Body of pancreas (tissue), 4 donors: ENCODE measurements at regions not wholly inside any gene's neighbourhood (a gene's known extent, or its start where the extent isn't known, plus 50 kb on each side); places are given as distances from the start of the nearest gene placed in this dataset.

Source experiments
- ATAC-seq: fragments of 150-250 bp; one replicate; pipeline ENCODE4 v1.9.1; 2016
- DNase-seq, 4 donors: peaks; one replicate each; pipeline ENCODE4 v3.0.0-alpha.2; 2019
- H3K27ac ChIP-seq, 4 donors: fragments of 200-600 bp; sonication (generic); 1 replicate in 3 of 4; 2 replicates in 1 of 4; pipeline versions ENCODE4 v1.5.1 to v1.6.1; 2016 to 2019; ENCODE audit warnings: mild to moderate bottlenecking in 1 of 4, mixed read lengths in 1 of 4, moderate library complexity in 1 of 4
- H3K27me3 ChIP-seq, 2 donors: fragments of 200-600 bp; sonication (generic); one replicate each; pipeline ENCODE4 v1.6.0; 2016; ENCODE audit warnings: mild to moderate bottlenecking in 1 of 2
- H3K36me3 ChIP-seq, 2 donors: fragments of 200-600 bp; sonication (generic); replicated peaks in 1 of 2; 2 replicates each; pipeline ENCODE4 v1.5.1; 2016; ENCODE audit warnings: low read depth in 2 of 2; ENCODE audit not compliant: insufficient read depth in 1 of 2
- H3K4me1 ChIP-seq: fragments of 200-600 bp; sonication (generic); one replicate; pipeline ENCODE4 v1.6.0; 2016
- H3K4me3 ChIP-seq, 2 donors: fragments of 200-600 bp; sonication (generic); 1 replicate in 1 of 2; 2 replicates in 1 of 2; pipeline ENCODE4 v1.5.1; 2016 to 2019
- H3K9me3 ChIP-seq, 3 donors: fragments of 200-600 bp; sonication (generic); 1 replicate in 2 of 3; 2 replicates in 1 of 3; pipeline ENCODE4 v1.5.1; 2016
- POLR2A ChIP-seq, 3 donors: fragments of 450-650 bp; IDR thresholded peaks; one replicate each; pipeline ENCODE4 v1.6.1; 2016; ENCODE audit warnings: antibody characterized with exemption in 3 of 3, mild to moderate bottlenecking in 2 of 3
- WGBS, 2 donors: methylation state at CpG; one replicate each; pipeline ENCODE4 v1.1.5; 2017; 5-methylcytosine and 5-hydroxymethylcytosine counted together
- intact Hi-C: fragments of 100-400 bp; cut with DNase I; formaldehyde crosslinking; loops from one replicate; pipeline ENCODE4 v1.15.1; 2023
- TF ChIP-seq, protein P1 (sequence below), 7 experiments: fragments of 450-650 bp in 4 of 7; fragments of 200-600 bp in 3 of 7; sonication (generic) in 3 of 7; IDR thresholded peaks; one replicate each; pipeline ENCODE4 v1.5.1; 2016 to 2019; ENCODE audit warnings: antibody characterized with exemption in 7 of 7

DNA sequence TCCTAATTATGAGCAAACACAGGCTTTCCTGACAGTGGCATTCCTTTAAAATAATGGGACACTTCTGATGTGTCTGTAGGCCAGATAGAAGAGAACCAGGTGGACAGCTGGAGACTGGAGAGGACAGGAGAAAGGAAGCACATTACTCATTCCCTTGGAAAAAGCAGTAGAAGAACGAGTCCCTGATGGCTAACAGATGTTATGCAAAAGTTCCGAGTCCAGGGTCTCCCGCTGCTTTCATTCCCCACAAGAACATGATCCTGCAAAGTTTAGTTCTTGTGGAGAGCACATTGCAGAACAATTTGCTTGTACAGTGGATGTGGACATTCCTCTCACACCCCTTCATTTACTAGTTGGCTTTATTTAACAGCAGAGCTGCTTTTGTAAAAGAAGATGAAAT lies 137.6 kb downstream of the GPAM start:
- H3K9me3 ChIP-seq, result no peaks in the 10 kb centered on the region
- WGBS, 2 donors, result 53 to 67% methylated on average over 3 of the region's 3 CpGs
- H3K27me3 ChIP-seq, result no peaks in the 10 kb centered on the region
- no peak for ATAC-seq
- no peaks in the 10 kb centered on the region for H3K4me1 ChIP-seq
- intact Hi-C loops, result no loop called here
- H3K4me3 ChIP-seq, result no peak overlapping the region
- DNase-seq, result no peak
- no peaks in the 10 kb centered on the region for H3K36me3 ChIP-seq
- no peak overlapping the region for H3K27ac ChIP-seq
- TF ChIP-seq POLR2A (IDR thresholded peaks at IDR 0.05), result no peak
- TF ChIP-seq, protein P1, sequence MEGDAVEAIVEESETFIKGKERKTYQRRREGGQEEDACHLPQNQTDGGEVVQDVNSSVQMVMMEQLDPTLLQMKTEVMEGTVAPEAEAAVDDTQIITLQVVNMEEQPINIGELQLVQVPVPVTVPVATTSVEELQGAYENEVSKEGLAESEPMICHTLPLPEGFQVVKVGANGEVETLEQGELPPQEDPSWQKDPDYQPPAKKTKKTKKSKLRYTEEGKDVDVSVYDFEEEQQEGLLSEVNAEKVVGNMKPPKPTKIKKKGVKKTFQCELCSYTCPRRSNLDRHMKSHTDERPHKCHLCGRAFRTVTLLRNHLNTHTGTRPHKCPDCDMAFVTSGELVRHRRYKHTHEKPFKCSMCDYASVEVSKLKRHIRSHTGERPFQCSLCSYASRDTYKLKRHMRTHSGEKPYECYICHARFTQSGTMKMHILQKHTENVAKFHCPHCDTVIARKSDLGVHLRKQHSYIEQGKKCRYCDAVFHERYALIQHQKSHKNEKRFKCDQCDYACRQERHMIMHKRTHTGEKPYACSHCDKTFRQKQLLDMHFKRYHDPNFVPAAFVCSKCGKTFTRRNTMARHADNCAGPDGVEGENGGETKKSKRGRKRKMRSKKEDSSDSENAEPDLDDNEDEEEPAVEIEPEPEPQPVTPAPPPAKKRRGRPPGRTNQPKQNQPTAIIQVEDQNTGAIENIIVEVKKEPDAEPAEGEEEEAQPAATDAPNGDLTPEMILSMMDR (IDR thresholded peaks at IDR 0.05), result no peak

DNA sequence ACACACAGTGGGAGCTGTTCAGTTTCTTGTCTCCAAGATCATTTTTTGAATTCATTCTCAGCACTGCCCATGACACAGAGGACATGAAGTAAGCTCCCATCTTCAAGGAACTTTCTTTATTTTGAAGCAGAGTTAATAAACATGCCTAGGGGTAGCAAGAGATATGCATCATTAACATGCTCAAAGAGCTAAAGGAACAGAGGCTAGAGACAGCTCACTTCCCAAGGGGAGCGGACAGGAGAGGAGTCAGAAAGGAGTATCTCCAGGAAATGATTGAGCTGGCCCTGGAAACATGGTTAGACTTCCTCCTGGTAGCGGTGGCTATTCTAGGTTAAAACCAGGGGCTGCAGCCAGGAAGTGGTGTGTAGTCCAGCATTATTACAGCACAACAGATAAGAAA lies 135.9 kb downstream of the GPAM start:
- no peaks in the 10 kb centered on the region for H3K27me3 ChIP-seq
- 46 to 78% methylated on average over 1 to 2 of the region's 2 CpGs for WGBS, 2 donors
- no peak overlapping the region for H3K27ac ChIP-seq
- no peaks in the 10 kb centered on the region for H3K9me3 ChIP-seq
- H3K36me3 ChIP-seq, result no peaks in the 10 kb centered on the region
- no peak for TF ChIP-seq POLR2A (IDR thresholded peaks at IDR 0.05)
- TF ChIP-seq, protein P1 (IDR thresholded peaks at IDR 0.05), result no peak
- H3K4me1 ChIP-seq, result no peaks in the 10 kb centered on the region
- intact Hi-C loops, result no loop called here
- H3K4me3 ChIP-seq, result no peak overlapping the region
- DNase-seq (no peak), ATAC-seq (no peak)

DNA sequence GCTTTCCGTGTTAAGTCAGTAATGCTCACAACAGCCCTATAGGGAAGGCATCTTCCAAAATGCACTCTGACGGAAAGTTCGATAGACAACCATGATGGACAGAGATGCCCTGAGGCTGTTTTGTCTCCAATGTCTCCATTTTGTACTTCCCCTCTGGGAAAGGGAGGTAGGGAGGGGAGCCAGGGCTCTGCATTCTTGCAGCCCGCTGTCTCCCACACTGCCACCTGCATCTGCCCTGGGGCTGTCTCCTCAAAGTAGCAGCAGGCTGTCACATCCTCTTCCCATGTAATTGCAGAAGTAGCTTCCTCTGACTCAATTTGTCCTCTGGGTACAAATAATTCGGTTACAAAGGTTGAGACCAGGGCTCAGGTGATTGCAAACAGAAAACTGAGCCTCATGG lies 131.4 kb downstream of the GPAM start:
- DNase-seq (no peak), ATAC-seq (no peak)
- TF ChIP-seq POLR2A (IDR thresholded peaks at IDR 0.05), result no peak
- TF ChIP-seq, protein P1 (IDR thresholded peaks at IDR 0.05), result no peak
- Histone ChIP-seq H3K27me3 (no peaks in the 10 kb centered on the region), H3K36me3 (no peaks in the 10 kb centered on the region), H3K27ac (no peak overlapping the region), H3K4me1 (no peaks in the 10 kb centered on the region), H3K4me3 (no peak overlapping the region), H3K9me3 (no peaks in the 10 kb centered on the region)
- intact Hi-C loops, result no loop called here
- WGBS, 2 donors, result 64 to 81% methylated on average over 5 of the region's 5 CpGs

DNA sequence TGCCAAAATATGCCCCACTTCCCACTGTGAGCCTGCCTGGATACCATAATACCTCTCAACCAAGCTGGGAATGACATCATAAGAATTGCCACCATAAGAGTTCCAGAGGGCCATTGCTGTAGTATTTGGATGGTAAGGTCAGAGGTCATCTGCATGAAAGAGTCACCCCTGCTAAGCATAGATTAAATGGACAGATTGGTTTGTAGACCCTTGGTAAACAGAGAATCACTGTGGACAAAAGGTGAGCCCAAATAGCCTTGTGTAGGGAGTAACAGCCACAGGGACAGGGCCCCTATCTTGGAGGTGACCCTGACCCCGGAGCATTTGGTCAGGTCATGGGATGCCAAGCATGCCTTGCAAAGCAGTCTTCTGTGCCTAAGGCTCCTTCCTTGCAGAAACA lies 129.7 kb downstream of the GPAM start:
- Histone ChIP-seq H3K27me3 (no peaks in the 10 kb centered on the region), H3K9me3 (no peaks in the 10 kb centered on the region), H3K4me1 (no peaks in the 10 kb centered on the region), H3K4me3 (no peak overlapping the region), H3K36me3 (no peaks in the 10 kb centered on the region), H3K27ac (no peak overlapping the region)
- intact Hi-C loops, result no loop called here
- TF ChIP-seq, protein P1 (IDR thresholded peaks at IDR 0.05), result no peak
- TF ChIP-seq POLR2A (IDR thresholded peaks at IDR 0.05), result no peak
- DNase-seq (no peak), ATAC-seq (no peak)
- 43 to 50% methylated on average over 1 of the region's 1 CpG for WGBS, 2 donors

DNA sequence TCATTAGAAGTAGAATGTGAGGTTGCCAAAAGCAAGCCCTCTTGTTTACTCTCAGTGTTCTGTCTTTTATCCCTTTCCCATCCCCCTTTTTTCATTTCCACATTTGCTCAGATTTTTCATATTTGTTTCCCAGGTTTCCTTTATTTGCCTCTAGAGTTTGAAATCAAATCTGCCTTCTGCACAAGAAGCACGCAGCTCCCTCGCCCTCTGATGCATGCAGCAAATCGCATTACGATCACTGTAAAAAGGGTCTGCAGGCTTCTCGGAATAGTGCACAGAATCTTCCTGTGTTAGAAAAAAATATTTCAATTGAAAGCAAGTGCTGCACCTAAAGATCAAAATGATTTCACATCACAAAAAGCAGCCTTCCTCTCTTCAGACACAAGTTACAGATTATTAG lies 129.0 kb downstream of the GPAM start:
- no peaks in the 10 kb centered on the region for H3K4me1 ChIP-seq
- no peak overlapping the region for H3K4me3 ChIP-seq
- H3K9me3 ChIP-seq, result no peaks in the 10 kb centered on the region
- intact Hi-C loops, result no loop called here
- DNase-seq (no peak), ATAC-seq (no peak)
- 85 to 90% methylated on average over 5 of the region's 5 CpGs for WGBS, 2 donors
- H3K27me3 ChIP-seq, result no peaks in the 10 kb centered on the region
- TF ChIP-seq, protein P1 (IDR thresholded peaks at IDR 0.05), result no peak
- no peak for TF ChIP-seq POLR2A (IDR thresholded peaks at IDR 0.05)
- H3K27ac ChIP-seq, result no peak overlapping the region
- no peaks in the 10 kb centered on the region for H3K36me3 ChIP-seq
